Loucy (cell line): ENCODE measurements at regions not wholly inside any gene's neighbourhood (a gene's known extent, or its start where the extent isn't known, plus 50 kb on each side); places are given as distances from the start of the nearest gene placed in this dataset.

ENCODE experiments used
- EZH2phosphoT487 ChIP-seq: fragments of 200-600 bp; IDR thresholded peaks from 2 replicates; pipeline ENCODE4 v1.6.1; 2018; ENCODE audit warnings: antibody characterized with exemption, mild to moderate bottlenecking, moderate library complexity, borderline replicate concordance
- TF ChIP-seq, protein P1 (sequence below): fragments of 200-600 bp; sonication (generic); conservative IDR thresholded peaks from 2 replicates; pipeline ENCODE4 v1.5.1; 2014; ENCODE audit warnings: mild to moderate bottlenecking, antibody characterized with exemption, low read length

DNA sequence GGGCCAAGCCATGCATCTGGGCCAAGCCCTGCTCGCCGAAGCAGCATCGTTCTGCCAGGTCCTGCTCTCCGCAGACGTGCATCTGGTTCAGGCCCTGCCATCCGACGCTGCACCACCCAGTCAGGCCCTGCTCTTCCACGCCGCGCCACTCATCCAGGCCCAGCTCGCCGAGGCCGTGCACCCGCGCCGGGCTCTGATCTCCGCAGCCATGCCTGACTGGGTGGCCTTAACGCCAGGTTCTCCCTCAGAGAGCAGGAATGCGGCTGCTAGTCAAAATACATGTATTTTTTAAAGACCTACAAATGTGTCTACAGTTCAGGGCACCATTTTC, 891.1 kb upstream of the CTNND2 start:
- TF ChIP-seq, protein P1, sequence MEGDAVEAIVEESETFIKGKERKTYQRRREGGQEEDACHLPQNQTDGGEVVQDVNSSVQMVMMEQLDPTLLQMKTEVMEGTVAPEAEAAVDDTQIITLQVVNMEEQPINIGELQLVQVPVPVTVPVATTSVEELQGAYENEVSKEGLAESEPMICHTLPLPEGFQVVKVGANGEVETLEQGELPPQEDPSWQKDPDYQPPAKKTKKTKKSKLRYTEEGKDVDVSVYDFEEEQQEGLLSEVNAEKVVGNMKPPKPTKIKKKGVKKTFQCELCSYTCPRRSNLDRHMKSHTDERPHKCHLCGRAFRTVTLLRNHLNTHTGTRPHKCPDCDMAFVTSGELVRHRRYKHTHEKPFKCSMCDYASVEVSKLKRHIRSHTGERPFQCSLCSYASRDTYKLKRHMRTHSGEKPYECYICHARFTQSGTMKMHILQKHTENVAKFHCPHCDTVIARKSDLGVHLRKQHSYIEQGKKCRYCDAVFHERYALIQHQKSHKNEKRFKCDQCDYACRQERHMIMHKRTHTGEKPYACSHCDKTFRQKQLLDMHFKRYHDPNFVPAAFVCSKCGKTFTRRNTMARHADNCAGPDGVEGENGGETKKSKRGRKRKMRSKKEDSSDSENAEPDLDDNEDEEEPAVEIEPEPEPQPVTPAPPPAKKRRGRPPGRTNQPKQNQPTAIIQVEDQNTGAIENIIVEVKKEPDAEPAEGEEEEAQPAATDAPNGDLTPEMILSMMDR = no peak
- no peak for TF ChIP-seq EZH2phosphoT487
